Ovary (tissue), 7 donors: ENCODE measurements at regions not wholly inside any gene's neighbourhood (a gene's known extent, or its start where the extent isn't known, plus 50 kb on each side); places are given as distances from the start of the nearest gene placed in this dataset.
"Not testable (repeated sequence)": the region's sequence is repeated elsewhere in the genome, so short reads cannot be mapped to it uniquely, and the experiment has no call there.

Source experiments
- DNase-seq, 5 donors: peaks; one replicate each; pipeline ENCODE4 v3.0.0-alpha.2; 2019 to 2020
- H3K27ac ChIP-seq, 2 donors: fragments of 200-600 bp; one replicate each; pipeline versions ENCODE4 v1.5.1 to v1.8.0; 2019 to 2022
- H3K27me3 ChIP-seq: fragments of 200-600 bp; one replicate; pipeline ENCODE4 v1.8.0; 2022
- H3K36me3 ChIP-seq: fragments of 200-600 bp; sonication (generic); one replicate; pipeline ENCODE4 v1.5.1; 2019
- H3K4me1 ChIP-seq: one replicate; pipeline ENCODE4 v1.8.1; 2013; ENCODE audit warnings: mild to moderate bottlenecking, moderate library complexity; ENCODE audit not compliant: insufficient read depth
- H3K4me3 ChIP-seq: fragments of 200-600 bp; sonication (generic); one replicate; pipeline ENCODE4 v1.5.1; 2017
- H3K9me3 ChIP-seq, 2 donors: fragments of 200-600 bp in 1 of 2; sonication (generic) in 1 of 2; one replicate each; pipeline versions ENCODE4 v1.5.1 to v1.8.1; 2013 to 2019; ENCODE audit warnings: mild to moderate bottlenecking in 1 of 2, moderate library complexity in 1 of 2
- CTCF ChIP-seq, 3 donors: fragments of 450-650 bp in 2 of 3; fragments of 200-600 bp in 1 of 3; IDR thresholded peaks; one replicate each; pipeline versions ENCODE4 v1.5.1 to v1.8.0; 2016 to 2022; ENCODE audit warnings: antibody characterized with exemption in 3 of 3, mild to moderate bottlenecking in 1 of 3
- EP300 ChIP-seq: sonication (generic); formaldehyde crosslinking; IDR thresholded peaks from one replicate; pipeline ENCODE4 v1.6.1; 2017; ENCODE audit warnings: antibody characterized with exemption
- POLR2A ChIP-seq: fragments of 450-650 bp; IDR thresholded peaks from one replicate; pipeline ENCODE4 v1.6.1; 2017; ENCODE audit warnings: antibody characterized with exemption, mild to moderate bottlenecking, moderate library complexity
- WGBS, 3 donors: extraction: QIAGEN DNeasy Blood & Tissue Kit in 1 of 3; methylation state at CpG; one replicate each; pipeline versions ENCODE4 v1.1.5 to v1.1.7; 2013 to 2017; 5-methylcytosine and 5-hydroxymethylcytosine counted together
- intact Hi-C, 4 donors: fragments of 100-400 bp; cut with DNase I; formaldehyde crosslinking; loops; one replicate each; pipeline versions ENCODE4 v1.11.0 to v1.15.1; 2022 to 2023
- donor health status: DM: no; HTN: no; CAD: no; lungs with moderate emphysema.
- donor health status: DM: no; HTN: no; CAD: no.
- donor health status: Bipolar disorder and iron deficiency.
- donor health status: DM: no; HTN: no; CAD: no.
- donor health status: DM: yes; HTN: yes; CAD: no.

GRCh38 chrX:74207539-74207938 is 96.4 kb upstream of the ZCCHC13 start:
- Histone ChIP-seq H3K4me1 (no peaks in the 10 kb centered on the region), H3K9me3 (no peaks in the 10 kb centered on the region), H3K36me3 (no peaks in the 10 kb centered on the region), H3K27me3 (no peaks in the 10 kb centered on the region), H3K27ac (no peak overlapping the region), H3K4me3 (no peak overlapping the region)
- no peak for DNase-seq
- TF ChIP-seq CTCF (IDR thresholded peaks at IDR 0.05) (no peak), POLR2A (no peak), EP300 (no peak)
- intact Hi-C loops: no loop called here
- WGBS, 3 donors: 64 to 78% (median 73%) methylated on average over 3 of the region's 3 CpGs

GRCh38 chrX:74195605-74196004 is 108.4 kb upstream of the ZCCHC13 start:
- intact Hi-C loops: no loop called here
- H3K9me3 ChIP-seq: no peaks in the 10 kb centered on the region
- H3K4me1 ChIP-seq: no peaks in the 10 kb centered on the region
- no peak overlapping the region for H3K4me3 ChIP-seq
- no peak for DNase-seq
- H3K27ac ChIP-seq: no peak overlapping the region
- TF ChIP-seq CTCF (IDR thresholded peaks at IDR 0.05) (no peak), POLR2A (no peak), EP300 (no peak)
- H3K36me3 ChIP-seq: no peaks in the 10 kb centered on the region
- H3K27me3 ChIP-seq: no peaks in the 10 kb centered on the region

- intact Hi-C loops: no loop called here
- 86 to 100% (median 94%) methylated on average over 2 of the region's 2 CpGs for WGBS, 3 donors
- Histone ChIP-seq H3K27me3 (no peaks in the 10 kb centered on the region), H3K27ac (no peak overlapping the region), H3K36me3 (no peaks in the 10 kb centered on the region), H3K4me1 (no peaks in the 10 kb centered on the region), H3K4me3 (no peak overlapping the region), H3K9me3 (no peaks in the 10 kb centered on the region)
- TF ChIP-seq POLR2A: no peak
- no peak for TF ChIP-seq CTCF (IDR thresholded peaks at IDR 0.05)
- TF ChIP-seq EP300: no peak
- no peak for DNase-seq
These were observed 108.9 kb upstream of the ZCCHC13 start for GRCh38 chrX:74195120-74195519.

DNA sequence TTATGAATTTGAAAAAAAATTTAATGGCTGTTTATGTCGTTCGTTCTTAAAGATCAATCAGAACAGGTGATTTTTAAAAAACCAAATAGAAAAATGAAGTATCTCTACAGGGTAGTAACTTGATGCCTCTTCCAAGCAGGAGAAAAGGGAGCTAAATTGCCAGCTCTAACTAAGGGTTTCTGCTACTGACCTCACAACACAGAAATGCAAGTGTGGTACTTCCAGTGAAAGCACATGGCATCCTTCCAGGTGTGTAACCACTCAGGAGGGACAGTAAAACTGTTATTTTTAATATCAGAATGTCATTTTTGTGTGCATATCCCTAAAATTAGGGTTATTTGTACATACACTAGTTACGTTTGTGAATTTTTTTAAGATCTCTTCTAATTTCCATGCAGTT is 116.8 kb upstream of the ZCCHC13 start:
- H3K4me3 ChIP-seq: no peak overlapping the region
- intact Hi-C loops: no loop called here
- TF ChIP-seq CTCF (IDR thresholded peaks at IDR 0.05): no peak
- TF ChIP-seq EP300: no peak
- no peak for TF ChIP-seq POLR2A
- WGBS, 3 donors: 73 to 84% (median 82%) methylated on average over 3 of the region's 3 CpGs
- H3K9me3 ChIP-seq: no peaks in the 10 kb centered on the region
- no peaks in the 10 kb centered on the region for H3K4me1 ChIP-seq
- H3K27me3 ChIP-seq: peaks cover 3% of the 10 kb centered on the region
- no peak overlapping the region for H3K27ac ChIP-seq
- H3K36me3 ChIP-seq: no peaks in the 10 kb centered on the region
- DNase-seq: no peak

GRCh38 chrX:74183047-74183446 is 120.9 kb upstream of the ZCCHC13 start:
- DNase-seq, H3K4me3 ChIP-seq, H3K4me1 ChIP-seq, H3K27me3 ChIP-seq, H3K36me3 ChIP-seq, intact Hi-C loops, H3K27ac ChIP-seq, H3K9me3 ChIP-seq: not testable (repeated sequence)
- 82 to 85% (median 84%) methylated on average over 4 of the region's 4 CpGs for WGBS, 3 donors

DNA sequence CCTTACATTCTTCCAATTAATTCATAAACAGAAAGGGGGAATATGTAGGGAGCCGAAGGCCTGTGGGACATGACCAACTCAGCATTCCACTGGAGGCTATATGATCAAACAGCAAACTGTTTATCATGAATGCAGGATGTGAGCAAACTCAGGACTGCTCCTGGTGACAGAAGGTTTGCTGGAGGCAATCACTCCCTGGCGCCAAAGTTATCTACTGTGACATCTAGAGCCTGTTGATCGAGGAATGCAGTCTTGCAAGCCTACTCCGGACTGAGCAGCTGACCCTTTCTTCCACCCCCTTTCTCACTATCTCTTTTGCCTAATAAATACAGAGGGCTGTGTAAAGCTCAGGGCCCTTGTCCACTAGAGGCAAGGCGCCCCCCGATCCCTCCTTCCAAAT is 122.0 kb upstream of the ZCCHC13 start:
- H3K4me3 ChIP-seq, intact Hi-C loops, H3K4me1 ChIP-seq, H3K36me3 ChIP-seq, H3K9me3 ChIP-seq, H3K27ac ChIP-seq, H3K27me3 ChIP-seq, DNase-seq: not testable (repeated sequence)
- WGBS, 3 donors: 82 to 87% (median 85%) methylated on average over 6 of the region's 6 CpGs
